ENCODE measurements at regions not wholly inside any gene's neighbourhood (a gene's known extent, or its start where the extent isn't known, plus 50 kb on each side); places are given as distances from the start of the nearest gene placed in this dataset.

GRCh38 chr9:78605041-78606000 is 308.4 kb downstream of the PSAT1 start:
- no peak for DNase-seq

GRCh38 chr9:78606001-78606379 is 309.1 kb downstream of the PSAT1 start:
- no peak for DNase-seq

- no peak for DNase-seq
Observed at GRCh38 chr9:78607853-78608252, 310.9 kb downstream of the PSAT1 start.

GRCh38 chr9:78609450-78609849 is 312.5 kb downstream of the PSAT1 start:
- no peak for DNase-seq

GRCh38 chr9:78612091-78612490 is 315.2 kb downstream of the PSAT1 start:
- DNase-seq, result no peak

- DNase-seq, result no peak
Observed at GRCh38 chr9:78613006-78613405, 316.1 kb downstream of the PSAT1 start.

- DNase-seq, result no peak
Observed at GRCh38 chr9:78614892-78615291, 318.0 kb downstream of the PSAT1 start.

- DNase-seq, result no peak
Observed at GRCh38 chr9:78615372-78615771, 318.4 kb downstream of the PSAT1 start.

GRCh38 chr9:78618735-78619134 is 321.8 kb downstream of the PSAT1 start:
- DNase-seq, result no peak

GRCh38 chr9:78620303-78620702 is 323.4 kb downstream of the PSAT1 start:
- no peak for DNase-seq

- no peak for DNase-seq
Observed at GRCh38 chr9:78620764-78621163, 323.8 kb downstream of the PSAT1 start.

- DNase-seq, result no peak
Observed at GRCh38 chr9:78622126-78622525, 325.2 kb downstream of the PSAT1 start.

- DNase-seq, result no peak
Observed at GRCh38 chr9:78626971-78627370, 330.0 kb downstream of the PSAT1 start.

GRCh38 chr9:78630966-78631365 is 334.0 kb downstream of the PSAT1 start:
- no peak for DNase-seq

GRCh38 chr9:78640728-78641127 is 343.8 kb downstream of the PSAT1 start:
- DNase-seq, result no peak

GRCh38 chr9:78644359-78644758 is 347.4 kb downstream of the PSAT1 start:
- no peak for DNase-seq

GRCh38 chr9:78654324-78654723 is 357.4 kb downstream of the PSAT1 start:
- no peak for DNase-seq

- no peak for DNase-seq
Observed at GRCh38 chr9:78663369-78663768, 366.4 kb downstream of the PSAT1 start.

GRCh38 chr9:78664370-78664769 is 367.4 kb downstream of the PSAT1 start:
- no peak for DNase-seq

GRCh38 chr9:78666818-78667414 is 370.0 kb downstream of the PSAT1 start:
- DNase-seq, result no peak

GRCh38 chr9:78668148-78668832 is 371.4 kb downstream of the PSAT1 start:
- DNase-seq, result no peak

GRCh38 chr9:78669591-78669990 is 372.7 kb downstream of the PSAT1 start:
- DNase-seq, result no peak

GRCh38 chr9:78671785-78672184 is 374.9 kb downstream of the PSAT1 start:
- no peak for DNase-seq

- no peak for DNase-seq
Observed at GRCh38 chr9:78674874-78675273, 377.9 kb downstream of the PSAT1 start.

Data from T-helper 1 cell (primary cell).